Kidney epithelial cell (primary cell): ENCODE measurements at regions not wholly inside any gene's neighbourhood (a gene's known extent, or its start where the extent isn't known, plus 50 kb on each side); places are given as distances from the start of the nearest gene placed in this dataset.

Experiments used
- DNase-seq: peaks from one replicate; pipeline ENCODE4 v3.0.0-alpha.2; 2010; ENCODE audit warnings: low read depth
- H3K27me3 ChIP-seq: 2 replicates; pipeline ENCODE4 v1.6.0; 2011; ENCODE audit warnings: low read length; ENCODE audit not compliant: control insufficient read depth, insufficient read depth
- H3K36me3 ChIP-seq: 2 replicates; pipeline ENCODE4 v1.5.1; 2011; ENCODE audit warnings: low read length; ENCODE audit not compliant: control insufficient read depth, insufficient read depth
- H3K4me3 ChIP-seq: 2 replicates; pipeline ENCODE4 v1.5.1; 2011; ENCODE audit warnings: low read depth, mild to moderate bottlenecking, control low read depth, low read length
- TF ChIP-seq, protein P1 (sequence below): IDR thresholded peaks from 2 replicates; pipeline ENCODE4 v1.5.1; 2011; ENCODE audit warnings: mild to moderate bottlenecking, moderate library complexity, low read length, control low read depth, inconsistent platforms; ENCODE audit not compliant: insufficient read depth, poor library complexity, severe bottlenecking

DNA sequence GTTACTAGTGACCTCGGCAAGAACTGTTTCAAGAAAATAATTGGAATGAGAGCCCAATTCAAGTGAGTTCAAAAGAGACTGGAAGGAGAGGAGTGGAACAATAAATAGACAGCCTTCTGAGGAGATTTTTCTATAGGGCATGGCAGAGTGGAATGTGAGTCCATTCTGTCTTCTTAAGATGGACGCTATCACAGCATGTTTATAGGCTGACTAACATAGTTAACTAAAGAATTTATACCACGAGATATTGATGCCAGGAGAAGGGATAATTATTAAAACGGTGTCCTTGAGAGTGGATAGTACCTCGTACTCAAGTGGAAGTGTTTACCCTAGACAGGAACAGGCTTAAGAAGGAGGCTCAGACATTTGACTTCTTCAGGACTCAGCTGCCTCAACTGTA lies 143.5 kb upstream of the RBBP8 start:
- TF ChIP-seq, protein P1, sequence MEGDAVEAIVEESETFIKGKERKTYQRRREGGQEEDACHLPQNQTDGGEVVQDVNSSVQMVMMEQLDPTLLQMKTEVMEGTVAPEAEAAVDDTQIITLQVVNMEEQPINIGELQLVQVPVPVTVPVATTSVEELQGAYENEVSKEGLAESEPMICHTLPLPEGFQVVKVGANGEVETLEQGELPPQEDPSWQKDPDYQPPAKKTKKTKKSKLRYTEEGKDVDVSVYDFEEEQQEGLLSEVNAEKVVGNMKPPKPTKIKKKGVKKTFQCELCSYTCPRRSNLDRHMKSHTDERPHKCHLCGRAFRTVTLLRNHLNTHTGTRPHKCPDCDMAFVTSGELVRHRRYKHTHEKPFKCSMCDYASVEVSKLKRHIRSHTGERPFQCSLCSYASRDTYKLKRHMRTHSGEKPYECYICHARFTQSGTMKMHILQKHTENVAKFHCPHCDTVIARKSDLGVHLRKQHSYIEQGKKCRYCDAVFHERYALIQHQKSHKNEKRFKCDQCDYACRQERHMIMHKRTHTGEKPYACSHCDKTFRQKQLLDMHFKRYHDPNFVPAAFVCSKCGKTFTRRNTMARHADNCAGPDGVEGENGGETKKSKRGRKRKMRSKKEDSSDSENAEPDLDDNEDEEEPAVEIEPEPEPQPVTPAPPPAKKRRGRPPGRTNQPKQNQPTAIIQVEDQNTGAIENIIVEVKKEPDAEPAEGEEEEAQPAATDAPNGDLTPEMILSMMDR: no peak
- no peak for DNase-seq
- H3K4me3 ChIP-seq: no peak overlapping the region
- H3K36me3 ChIP-seq: no peaks in the 10 kb centered on the region
- H3K27me3 ChIP-seq: no peaks in the 10 kb centered on the region

DNA sequence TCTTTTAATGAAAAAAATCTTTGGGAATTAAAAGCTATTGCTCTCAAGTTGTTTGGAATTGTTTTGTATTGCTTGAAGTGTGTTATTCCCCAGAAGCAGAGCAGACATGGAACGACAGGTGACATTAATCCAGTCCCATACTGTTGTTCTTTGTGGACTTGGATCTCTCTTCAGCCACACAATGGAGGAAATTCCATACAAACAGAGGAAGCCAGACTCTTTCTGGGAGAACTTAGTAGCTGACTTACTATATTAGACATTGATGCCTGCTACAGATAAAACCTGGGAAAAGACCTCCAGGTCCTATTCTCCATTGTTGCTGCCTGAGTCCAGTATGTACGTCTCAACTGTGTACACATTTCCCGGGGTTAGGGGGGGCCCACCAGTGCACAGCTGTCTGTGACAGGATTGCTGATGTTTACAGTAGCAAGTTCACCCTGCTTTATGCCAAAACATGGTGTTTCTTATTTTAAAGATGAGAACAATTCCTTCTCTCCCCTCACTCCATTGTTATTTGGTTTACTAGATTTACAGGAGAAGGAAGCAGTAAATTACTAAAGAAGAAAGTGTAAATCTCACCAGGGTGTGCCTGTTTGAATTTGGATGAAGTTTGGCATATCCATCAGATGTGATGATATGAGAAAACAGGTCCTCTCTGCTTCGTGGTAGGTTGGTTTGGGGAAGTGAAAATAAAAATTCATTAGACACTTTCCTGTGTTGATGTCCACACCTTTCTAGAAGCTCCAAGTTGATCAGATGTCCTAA lies 142.4 kb upstream of the RBBP8 start:
- no peaks in the 10 kb centered on the region for H3K27me3 ChIP-seq
- H3K4me3 ChIP-seq: no peak overlapping the region
- no peaks in the 10 kb centered on the region for H3K36me3 ChIP-seq
- DNase-seq: no peak
- TF ChIP-seq, protein P1: no peak

DNA sequence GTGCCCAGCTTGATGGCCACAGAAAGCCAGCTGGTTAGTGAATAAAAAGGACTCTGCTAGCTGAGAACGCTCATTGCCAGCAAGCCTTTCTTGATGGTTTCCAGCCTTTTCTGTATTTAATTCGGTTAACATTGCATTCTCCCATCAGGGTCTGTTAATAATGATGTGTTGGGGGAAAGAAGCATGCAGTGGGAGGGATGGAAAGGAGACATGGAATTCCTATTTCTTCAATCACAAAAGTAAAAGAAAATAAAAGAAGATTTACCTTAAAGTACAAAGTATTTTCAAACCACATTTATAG lies 141.9 kb upstream of the RBBP8 start:
- Histone ChIP-seq H3K27me3 (no peaks in the 10 kb centered on the region), H3K4me3 (no peak overlapping the region), H3K36me3 (no peaks in the 10 kb centered on the region)
- DNase-seq: no peak
- TF ChIP-seq, protein P1: no peak

- H3K4me3 ChIP-seq: no peak overlapping the region
- no peaks in the 10 kb centered on the region for H3K27me3 ChIP-seq
- no peaks in the 10 kb centered on the region for H3K36me3 ChIP-seq
- no peak for DNase-seq
- TF ChIP-seq, protein P1: no peak
Measured at GRCh38 chr18:22796113-22796512, 137.0 kb upstream of the RBBP8 start.

DNA sequence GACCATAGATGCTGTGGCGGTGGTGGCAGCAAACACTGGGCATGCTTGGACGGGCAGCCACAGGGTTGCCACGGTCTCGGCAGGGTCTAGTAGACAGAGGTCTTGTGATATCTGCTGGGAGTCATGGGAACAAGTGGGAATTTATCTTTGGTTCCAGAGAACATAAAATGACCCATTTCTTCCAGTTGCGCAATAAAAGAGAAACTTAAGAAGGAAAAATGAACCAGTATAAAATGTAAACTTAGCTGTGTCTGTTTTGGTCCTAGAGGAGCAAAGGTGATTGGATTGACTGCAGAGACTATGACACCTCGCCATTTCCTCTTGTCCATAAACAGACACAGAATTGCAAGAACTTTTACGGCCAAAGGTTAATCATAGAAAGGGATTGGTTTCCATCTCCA lies 132.6 kb upstream of the RBBP8 start:
- Histone ChIP-seq H3K36me3 (no peaks in the 10 kb centered on the region), H3K4me3 (no peak overlapping the region), H3K27me3 (no peaks in the 10 kb centered on the region)
- peak; percentile 18 for DNase-seq
- TF ChIP-seq, protein P1: no peak
